Effector memory CD4-positive, alpha-beta T cell (primary cell): ENCODE measurements at regions not wholly inside any gene's neighbourhood (a gene's known extent, or its start where the extent isn't known, plus 50 kb on each side); places are given as distances from the start of the nearest gene placed in this dataset.

ENCODE experiments used
- DNase-seq, 3 donors: peaks; one replicate each; pipeline ENCODE4 v3.0.0-alpha.2; 2020
- H3K27ac ChIP-seq: 2 replicates; pipeline ENCODE4 v1.7.0; 2013; ENCODE audit warnings: mild to moderate bottlenecking, low read length, moderate library complexity; ENCODE audit not compliant: insufficient read depth, poor library complexity, severe bottlenecking
- H3K27me3 ChIP-seq: replicated peaks from 2 replicates; pipeline ENCODE4 v1.7.0; 2013; ENCODE audit warnings: mild to moderate bottlenecking, low read length; ENCODE audit not compliant: insufficient read depth, control insufficient read depth, poor library complexity, severe bottlenecking
- H3K36me3 ChIP-seq: 2 replicates; pipeline ENCODE4 v1.7.0; 2013; ENCODE audit warnings: mild to moderate bottlenecking, low read length, moderate library complexity; ENCODE audit not compliant: control insufficient read depth, insufficient read depth
- H3K4me1 ChIP-seq: 2 replicates; pipeline ENCODE4 v1.7.0; 2013; ENCODE audit warnings: low read length, mild to moderate bottlenecking; ENCODE audit not compliant: control insufficient read depth, insufficient read depth, poor library complexity, severe bottlenecking
- H3K4me3 ChIP-seq: 2 replicates; pipeline ENCODE4 v1.7.0; 2013; ENCODE audit warnings: low read length, low read depth, mild to moderate bottlenecking; ENCODE audit not compliant: insufficient read depth, poor library complexity, severe bottlenecking
- H3K9me3 ChIP-seq: 2 replicates; pipeline ENCODE4 v1.7.0; 2013; ENCODE audit warnings: mild to moderate bottlenecking, low read length, moderate library complexity; ENCODE audit not compliant: control insufficient read depth

DNA sequence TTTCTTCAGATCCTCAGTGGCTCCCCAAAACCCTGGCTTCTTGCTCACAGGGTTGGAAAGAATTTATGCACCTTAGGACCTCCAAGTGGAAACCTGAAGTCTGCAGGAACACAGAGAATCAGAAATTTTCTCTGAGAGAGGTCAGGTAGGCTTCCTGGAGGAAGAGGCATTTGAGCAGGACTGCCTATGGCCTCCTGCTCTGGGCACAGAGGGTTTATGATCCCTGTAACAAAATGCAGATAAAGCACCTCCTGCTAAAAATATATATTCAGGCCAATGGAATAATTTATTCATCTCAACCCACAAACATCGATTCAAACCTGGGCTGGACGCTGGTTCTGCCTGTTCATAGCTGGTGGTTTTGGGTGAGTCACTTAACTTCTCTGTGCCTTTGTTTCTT lies 68.1 kb upstream of the FGF3 start:
- no peak for DNase-seq
- Histone ChIP-seq H3K9me3 (no peaks in the 10 kb centered on the region), H3K4me3 (no peak overlapping the region), H3K27ac (no peak overlapping the region), H3K36me3 (no peaks in the 10 kb centered on the region), H3K4me1 (no peaks in the 10 kb centered on the region), H3K27me3 (no peaks in the 10 kb centered on the region)

DNA sequence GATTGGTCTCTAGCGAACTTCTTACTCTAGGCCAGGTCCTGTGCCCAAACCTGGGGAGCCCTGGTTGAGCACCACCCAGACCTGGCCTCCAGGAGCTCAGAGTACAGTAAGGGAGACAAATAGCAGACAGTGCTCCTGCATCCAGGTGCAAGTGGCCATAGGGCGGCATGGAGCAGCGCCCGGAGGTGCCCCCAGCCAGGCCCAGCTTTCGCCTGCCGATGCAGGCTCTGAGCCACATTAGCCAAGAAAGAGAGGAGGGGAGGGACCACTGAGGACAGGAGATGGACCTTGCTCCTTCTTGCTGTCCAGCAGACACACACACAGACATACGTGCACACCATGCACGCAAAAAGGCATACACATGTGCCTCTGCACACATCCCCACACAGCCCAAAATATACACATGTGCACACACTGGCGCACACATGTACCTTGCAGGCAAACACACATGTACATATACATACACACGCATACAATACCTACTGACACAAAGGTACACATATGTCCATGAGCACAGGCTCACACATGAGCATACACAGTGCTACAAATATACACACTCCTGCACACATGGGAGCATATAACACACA lies 68.7 kb upstream of the FGF3 start:
- H3K4me1 ChIP-seq = no peaks in the 10 kb centered on the region
- no peak overlapping the region for H3K27ac ChIP-seq
- no peaks in the 10 kb centered on the region for H3K9me3 ChIP-seq
- H3K27me3 ChIP-seq = no peaks in the 10 kb centered on the region
- no peak for DNase-seq
- no peaks in the 10 kb centered on the region for H3K36me3 ChIP-seq
- H3K4me3 ChIP-seq = no peak overlapping the region

DNA sequence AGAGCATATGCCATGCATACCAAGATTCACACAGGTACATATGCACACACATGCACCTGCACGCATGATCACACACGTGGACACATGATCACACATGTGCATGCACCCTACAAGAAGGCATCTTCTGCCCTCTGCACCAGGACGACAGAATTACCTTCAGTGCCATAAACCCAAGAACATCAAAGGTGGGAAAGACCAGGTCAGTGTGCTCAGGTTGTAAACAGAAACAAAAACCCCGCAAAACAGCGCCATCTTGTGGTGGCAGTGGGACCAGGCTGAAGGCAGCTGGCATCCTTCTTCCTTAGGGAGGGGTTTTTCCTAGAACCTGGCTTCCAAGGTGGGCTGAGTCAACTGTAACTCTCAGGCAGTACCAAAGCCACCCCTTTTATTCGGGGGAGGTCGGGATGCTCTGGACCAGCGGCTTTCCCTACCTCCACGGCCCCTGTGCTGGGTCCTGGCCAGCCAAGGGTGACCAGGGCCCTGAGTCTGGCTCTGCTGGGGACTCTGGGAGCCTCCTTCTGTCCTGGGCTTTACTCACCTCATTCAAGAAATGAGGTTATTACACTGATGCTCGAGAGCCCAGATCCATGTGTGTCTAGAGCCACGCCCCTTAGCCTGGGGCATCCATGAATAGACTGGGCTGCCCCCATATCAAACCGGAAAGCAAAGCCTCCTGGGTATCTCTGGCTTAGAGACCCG lies 69.4 kb upstream of the FGF3 start:
- peak; percentile 28 to 51 (median 31) for DNase-seq
- Histone ChIP-seq H3K9me3 (no peaks in the 10 kb centered on the region), H3K27ac (no peak overlapping the region), H3K4me1 (no peaks in the 10 kb centered on the region), H3K4me3 (no peak overlapping the region), H3K36me3 (no peaks in the 10 kb centered on the region), H3K27me3 (no peaks in the 10 kb centered on the region)

DNA sequence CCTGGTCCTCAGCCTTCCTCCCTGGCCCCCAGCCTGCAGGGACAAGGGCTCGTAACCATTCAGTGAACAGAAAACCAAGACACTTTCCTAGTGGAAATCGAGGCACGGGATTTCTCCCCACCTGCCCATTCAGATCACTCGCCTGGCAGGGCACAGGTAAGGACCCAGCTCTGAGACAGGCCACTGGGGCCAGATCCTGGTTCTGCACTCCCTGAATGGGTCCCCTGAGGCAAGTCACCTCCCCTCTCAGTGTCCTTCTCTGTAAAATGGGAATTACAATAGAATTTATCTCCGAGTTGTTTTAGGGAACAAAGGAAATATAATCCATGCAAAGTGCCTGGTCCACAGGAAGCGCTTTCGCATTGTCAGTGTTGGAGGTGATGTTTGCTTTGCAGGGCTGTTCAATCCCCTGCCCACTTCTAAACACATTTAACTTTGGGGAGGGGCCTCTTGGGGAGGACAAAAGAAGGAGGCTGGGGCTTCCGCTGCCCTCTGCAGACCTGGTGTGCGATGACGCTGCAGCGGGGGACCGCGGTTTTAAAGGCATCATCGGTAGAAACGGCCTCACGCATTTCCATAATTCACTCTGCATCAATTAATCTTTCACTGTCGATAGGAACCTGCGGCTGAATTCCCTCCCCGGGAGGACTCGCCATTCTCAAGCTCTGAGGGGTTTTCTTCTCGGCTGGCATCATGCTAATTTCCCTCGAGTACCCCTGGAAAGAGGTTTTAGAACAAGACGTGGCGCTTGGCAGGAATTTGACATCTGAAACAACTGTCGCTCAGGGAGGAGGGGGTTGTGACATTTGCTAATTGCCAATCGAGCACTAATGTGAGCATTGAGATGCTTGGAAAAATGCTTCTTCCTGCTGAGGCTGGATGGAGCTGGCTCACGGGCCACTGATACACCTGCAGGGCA lies 70.4 kb upstream of the FGF3 start:
- no peak for DNase-seq
- Histone ChIP-seq H3K4me3 (no peak overlapping the region), H3K27me3 (no peaks in the 10 kb centered on the region), H3K36me3 (no peaks in the 10 kb centered on the region), H3K9me3 (no peaks in the 10 kb centered on the region), H3K4me1 (no peaks in the 10 kb centered on the region), H3K27ac (no peak overlapping the region)

DNA sequence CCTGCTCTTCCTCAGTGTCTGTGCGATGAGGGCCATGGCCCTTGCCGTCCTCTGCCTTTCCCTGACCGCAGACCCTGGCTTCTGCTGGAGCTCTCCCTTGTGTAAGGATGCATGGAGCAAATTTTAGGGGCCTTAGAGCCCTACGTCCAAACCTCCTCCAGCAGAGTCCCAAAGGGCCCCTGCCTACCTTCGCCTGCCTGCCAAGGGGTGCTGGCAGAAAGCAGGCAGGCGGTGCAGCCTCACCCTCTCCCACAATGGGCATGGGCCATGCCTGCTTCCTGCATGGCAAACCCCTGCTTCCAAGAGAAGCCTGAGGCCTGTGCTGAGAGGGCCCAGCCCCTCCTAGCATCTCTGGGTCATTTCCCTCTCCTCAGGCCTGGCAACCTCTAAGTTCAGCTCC lies 71.3 kb upstream of the FGF3 start:
- H3K27ac ChIP-seq = no peak overlapping the region
- no peaks in the 10 kb centered on the region for H3K9me3 ChIP-seq
- no peaks in the 10 kb centered on the region for H3K27me3 ChIP-seq
- no peaks in the 10 kb centered on the region for H3K36me3 ChIP-seq
- no peak for DNase-seq
- no peak overlapping the region for H3K4me3 ChIP-seq
- H3K4me1 ChIP-seq = no peaks in the 10 kb centered on the region

DNA sequence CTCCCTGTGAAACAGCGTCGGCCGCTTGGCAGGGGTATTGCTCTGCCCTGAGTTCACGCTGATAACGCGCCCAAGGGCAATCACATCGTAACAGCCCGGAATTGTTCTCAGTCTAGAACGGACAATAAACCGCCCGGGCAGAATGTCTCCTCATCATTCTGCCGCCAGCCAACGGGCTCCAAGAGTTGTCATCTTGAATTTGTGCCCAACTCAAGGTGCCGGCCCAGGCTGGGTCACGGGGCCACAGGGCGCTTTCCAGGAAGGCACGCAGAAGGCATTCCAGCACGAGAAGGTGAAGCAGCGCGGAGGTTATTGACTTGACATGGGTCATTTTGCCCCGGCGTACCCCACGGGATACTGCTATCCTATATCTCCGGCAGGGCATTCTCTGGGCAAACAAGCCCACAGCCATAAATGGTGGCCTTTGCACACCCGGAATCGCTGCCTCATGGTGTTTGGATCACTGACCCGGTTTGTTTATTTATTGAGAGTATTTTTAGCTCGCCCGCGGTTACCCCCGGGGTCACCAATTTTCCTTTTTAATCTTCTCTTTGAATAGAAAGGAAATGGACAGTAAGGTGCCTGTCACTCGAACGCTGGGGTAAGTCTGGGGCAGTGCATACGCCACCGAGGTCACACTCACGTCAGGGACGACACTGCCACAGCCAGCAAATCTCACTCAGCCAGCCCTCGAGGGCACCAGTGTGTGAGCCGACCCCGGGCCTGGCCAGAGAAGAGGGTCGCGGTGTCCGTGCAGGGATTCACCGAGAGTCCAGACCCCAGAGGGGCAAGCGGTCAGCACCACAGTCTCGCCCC lies 72.4 kb upstream of the FGF3 start:
- no peak overlapping the region for H3K27ac ChIP-seq
- no peak for DNase-seq
- no peaks in the 10 kb centered on the region for H3K4me1 ChIP-seq
- H3K27me3 ChIP-seq = no peaks in the 10 kb centered on the region
- no peaks in the 10 kb centered on the region for H3K9me3 ChIP-seq
- no peaks in the 10 kb centered on the region for H3K36me3 ChIP-seq
- no peak overlapping the region for H3K4me3 ChIP-seq

DNA sequence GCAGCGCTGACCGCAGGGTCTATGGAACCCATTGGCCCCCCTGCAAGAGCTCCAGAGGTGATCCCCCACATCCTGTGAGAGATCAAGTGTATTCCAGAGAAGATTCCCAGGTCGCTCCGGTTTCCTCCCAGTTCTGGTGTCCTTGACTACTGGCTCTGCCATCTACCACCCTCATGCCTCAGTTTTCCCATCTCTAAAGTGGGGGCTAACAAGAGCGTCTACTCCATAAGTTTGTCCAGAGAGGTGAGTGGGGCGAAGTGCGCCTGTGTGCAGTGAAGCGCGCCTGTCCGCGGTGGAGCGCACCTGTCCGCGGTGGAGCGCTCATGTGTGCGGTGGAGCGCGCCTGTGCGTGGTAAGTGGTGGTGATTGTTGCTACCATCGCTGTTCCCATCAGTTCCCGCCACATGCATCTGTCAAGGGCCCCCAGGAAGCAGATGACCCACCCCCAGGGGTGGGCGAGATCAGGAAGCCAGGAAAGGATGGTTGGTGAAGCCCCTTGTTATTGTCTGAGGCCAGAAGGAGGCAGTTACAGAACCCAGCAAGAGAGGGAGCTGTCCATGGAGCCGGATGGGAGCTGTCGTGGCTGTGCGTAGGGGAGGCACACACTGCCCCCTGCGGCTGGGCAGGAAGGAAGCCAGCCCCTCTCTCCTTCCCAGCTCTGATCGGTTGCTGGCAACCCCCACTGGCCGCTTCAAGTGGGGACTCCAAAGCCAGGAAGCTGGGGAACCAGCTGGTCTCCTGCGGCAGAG lies 73.2 kb upstream of the FGF3 start:
- no peaks in the 10 kb centered on the region for H3K27me3 ChIP-seq

DNA sequence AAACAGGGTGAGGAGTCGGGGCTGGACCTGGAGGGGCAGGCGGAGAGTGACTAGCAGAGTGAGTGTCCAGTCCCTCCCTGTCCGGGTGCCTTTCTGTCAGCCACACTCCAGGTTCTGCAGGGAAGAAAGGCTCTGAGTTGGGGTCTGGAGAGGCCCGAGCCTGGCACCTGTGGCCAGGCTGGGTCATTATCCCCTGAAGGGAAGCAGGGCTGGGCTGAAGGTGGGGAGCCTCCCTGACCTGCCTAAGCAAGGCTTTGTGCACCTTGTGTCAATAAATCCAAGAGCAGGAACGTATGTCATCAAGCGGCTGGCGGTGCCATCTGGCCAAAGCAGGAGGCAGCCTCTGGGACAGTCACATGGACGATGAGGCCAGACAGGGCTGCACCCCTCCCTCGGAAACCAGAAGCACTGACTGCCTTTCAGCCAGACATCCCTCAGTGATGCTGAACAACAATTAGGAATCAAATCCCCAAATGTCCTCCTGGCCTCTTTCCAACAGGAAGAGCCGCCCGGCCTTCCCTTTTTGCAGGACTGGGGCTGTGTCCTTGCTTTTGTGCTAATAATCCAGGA lies 73.9 kb upstream of the FGF3 start:
- H3K4me1 ChIP-seq = no peaks in the 10 kb centered on the region
- H3K4me3 ChIP-seq = no peak overlapping the region
- H3K36me3 ChIP-seq = no peaks in the 10 kb centered on the region
- H3K27ac ChIP-seq = no peak overlapping the region
- DNase-seq = no peak
- no peaks in the 10 kb centered on the region for H3K27me3 ChIP-seq
- no peaks in the 10 kb centered on the region for H3K9me3 ChIP-seq

More for the DNA sequence above, 73.2 kb upstream of the FGF3 start:
- Histone ChIP-seq H3K27ac (no peak overlapping the region), H3K4me1 (no peaks in the 10 kb centered on the region), H3K9me3 (no peaks in the 10 kb centered on the region), H3K4me3 (no peak overlapping the region), H3K36me3 (no peaks in the 10 kb centered on the region)
- DNase-seq = no peak

DNA sequence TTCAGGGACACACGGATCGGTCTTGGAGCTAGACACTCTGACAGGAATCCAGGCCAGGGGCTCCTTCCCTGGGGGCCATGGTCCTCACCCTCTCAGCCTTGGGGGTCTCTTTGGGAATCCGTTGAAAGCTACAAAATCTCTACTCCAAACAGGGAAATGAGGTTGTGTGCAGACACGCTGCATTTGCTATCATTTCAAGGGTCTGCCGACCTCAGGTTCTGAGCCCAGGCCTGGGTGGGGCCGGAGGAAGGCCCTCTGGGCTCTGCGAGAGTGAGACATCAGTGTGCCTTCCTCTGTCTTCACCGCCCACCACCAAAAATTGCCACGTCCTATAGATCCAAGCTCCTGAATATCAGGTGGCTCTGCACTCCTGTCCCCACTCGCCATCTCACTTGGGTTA lies 74.4 kb upstream of the FGF3 start:
- no peaks in the 10 kb centered on the region for H3K27me3 ChIP-seq
- H3K9me3 ChIP-seq = no peaks in the 10 kb centered on the region
- no peak overlapping the region for H3K4me3 ChIP-seq
- no peaks in the 10 kb centered on the region for H3K4me1 ChIP-seq
- H3K27ac ChIP-seq = no peak overlapping the region
- DNase-seq = no peak
- no peaks in the 10 kb centered on the region for H3K36me3 ChIP-seq
